ENCODE measurements at regions not wholly inside any gene's neighbourhood (a gene's known extent, or its start where the extent isn't known, plus 50 kb on each side); places are given as distances from the start of the nearest gene placed in this dataset.

- DNase-seq: no peak
Measured at GRCh38 chr10:78959217-78959923, 109.4 kb upstream of the ZMIZ1 start.

GRCh38 chr10:78959924-78960285 is 108.9 kb upstream of the ZMIZ1 start:
- no peak for DNase-seq

- DNase-seq: peak; percentile 76
Measured at GRCh38 chr10:78960316-78960800, 108.4 kb upstream of the ZMIZ1 start.

- DNase-seq: no peak
Measured at GRCh38 chr10:78961760-78962159, 107.0 kb upstream of the ZMIZ1 start.

GRCh38 chr10:78963074-78964034 is 105.4 kb upstream of the ZMIZ1 start:
- no peak for DNase-seq

- no peak for DNase-seq
Measured at GRCh38 chr10:78964274-78964951, 104.4 kb upstream of the ZMIZ1 start.

GRCh38 chr10:78964952-78965633 is 103.7 kb upstream of the ZMIZ1 start:
- DNase-seq: peak; percentile 75

GRCh38 chr10:78966182-78966787 is 102.5 kb upstream of the ZMIZ1 start:
- DNase-seq: no peak

GRCh38 chr10:78966844-78967488 is 101.8 kb upstream of the ZMIZ1 start:
- no peak for DNase-seq

GRCh38 chr10:78968300-78968942 is 100.3 kb upstream of the ZMIZ1 start:
- no peak for DNase-seq

GRCh38 chr10:78968943-78969342 is 99.8 kb upstream of the ZMIZ1 start:
- DNase-seq: no peak

- DNase-seq: no peak
Measured at GRCh38 chr10:78969719-78970118, 99.0 kb upstream of the ZMIZ1 start.

GRCh38 chr10:78970261-78970660 is 98.5 kb upstream of the ZMIZ1 start:
- DNase-seq: no peak

GRCh38 chr10:78971094-78971682 is 97.6 kb upstream of the ZMIZ1 start:
- DNase-seq: no peak

- DNase-seq: peak; percentile 71
Measured at GRCh38 chr10:78972160-78972946, 96.4 kb upstream of the ZMIZ1 start.

GRCh38 chr10:78972947-78973900 is 95.5 kb upstream of the ZMIZ1 start:
- peak; percentile 93 for DNase-seq

- DNase-seq: peak; percentile 89
Measured at GRCh38 chr10:78973901-78974616, 94.7 kb upstream of the ZMIZ1 start.

All from left hindlimb (tissue), 1 donor.